ENCODE measurements at regions not wholly inside any gene's neighbourhood (a gene's known extent, or its start where the extent isn't known, plus 50 kb on each side); places are given as distances from the start of the nearest gene placed in this dataset.

- Histone ChIP-seq H4K5ac (ENCODE audit: insufficient read length, low read depth, low read length) (no peak overlapping the region), H3T11ph (ENCODE audit: low read length) (no peak overlapping the region), H2AFZ (ENCODE audit: low read length) (no peak overlapping the region), H2BK5ac (ENCODE audit: insufficient read length, low read length) (no peak overlapping the region), H2BK20ac (ENCODE audit: low read depth, low read length, poor library complexity, severe bottlenecking) (no peak overlapping the region), H3K23ac (ENCODE audit: insufficient read length, low read depth, low read length) (no peak overlapping the region), H4K20me1 (ENCODE audit: control insufficient read depth, insufficient read depth, insufficient read length) (no peaks in the 10 kb centered on the region), H3K4me1 (ENCODE audit: insufficient read depth, low read length) (no peaks in the 10 kb centered on the region), H3K79me2 (ENCODE audit: insufficient read depth, low read length) (no peaks in the 10 kb centered on the region), H3K23me2 (ENCODE audit: insufficient read length, low read depth, low read length, poor library complexity, severe bottlenecking) (no peaks in the 10 kb centered on the region), H3K18ac (ENCODE audit: insufficient read length, low read depth, low read length) (no peak overlapping the region), H3K56ac (ENCODE audit: insufficient read length, low read depth, low read length) (no peak overlapping the region), H3K4ac (ENCODE audit: low read depth, low read length) (no peak overlapping the region), H2BK12ac (ENCODE audit: insufficient read length, low read depth, low read length) (no peak overlapping the region), H3K79me1 (ENCODE audit: insufficient read depth, low read depth, low read length, poor library complexity, severe bottlenecking) (no peaks in the 10 kb centered on the region), H2BK120ac (ENCODE audit: low read depth, low read length, poor library complexity, severe bottlenecking) (no peak overlapping the region), H4K8ac (replicated peaks; ENCODE audit: insufficient read length, low read depth, low read length) (no peak overlapping the region), H3K27me3 (ENCODE audit: insufficient read depth, low read length) (no peaks in the 10 kb centered on the region), H2AK5ac (ENCODE audit: insufficient read length, low read length) (no peak overlapping the region), H4K91ac (ENCODE audit: insufficient read length, low read depth, low read length) (no peak overlapping the region), H3K9me3 (ENCODE audit: control insufficient read depth, low read depth, low read length) (no peaks in the 10 kb centered on the region), H3K4me2 (ENCODE audit: insufficient read depth, insufficient read length, low read length) (no peak overlapping the region), H3K14ac (ENCODE audit: insufficient read depth, low read length) (no peak overlapping the region), H2BK15ac (ENCODE audit: low read depth, low read length) (no peak overlapping the region), H3K9ac (ENCODE audit: extremely low read depth, insufficient read length, low read length) (no peak overlapping the region), H3K27ac (ENCODE audit: insufficient read length, low read depth, low read length) (no peak overlapping the region)
- DNase-seq: no peak
- no CpG with 5 or more reads among the region's 4 CpGs for WGBS (ENCODE audit: extremely low coverage, insufficient read length, low lambda C conversion rate)
- H3K4me3 Mint-ChIP-seq: no peak overlapping the region
- no peaks in the 10 kb centered on the region for H3K9me3 Mint-ChIP-seq
- no peaks in the 10 kb centered on the region for H3K27me3 Mint-ChIP-seq (ENCODE audit: low read depth)
- TF ChIP-seq CTCF (conservative IDR thresholded peaks at IDR 0.05): no peak
- no peaks in the 10 kb centered on the region for H3K36me3 Mint-ChIP-seq (ENCODE audit: insufficient read depth in 1 of 3, low read depth in 3 of 3)
- H3K27ac Mint-ChIP-seq: no peak overlapping the region
- H3K4me1 Mint-ChIP-seq: no peaks in the 10 kb centered on the region
Observed at GRCh38 chr4:18422685-18423084, 401.1 kb upstream of the LCORL start.
